ENCODE measurements at regions not wholly inside any gene's neighbourhood (a gene's known extent, or its start where the extent isn't known, plus 50 kb on each side); places are given as distances from the start of the nearest gene placed in this dataset.
"Not testable (repeated sequence)": the region's sequence is repeated elsewhere in the genome, so short reads cannot be mapped to it uniquely, and the experiment has no call there.

DNA sequence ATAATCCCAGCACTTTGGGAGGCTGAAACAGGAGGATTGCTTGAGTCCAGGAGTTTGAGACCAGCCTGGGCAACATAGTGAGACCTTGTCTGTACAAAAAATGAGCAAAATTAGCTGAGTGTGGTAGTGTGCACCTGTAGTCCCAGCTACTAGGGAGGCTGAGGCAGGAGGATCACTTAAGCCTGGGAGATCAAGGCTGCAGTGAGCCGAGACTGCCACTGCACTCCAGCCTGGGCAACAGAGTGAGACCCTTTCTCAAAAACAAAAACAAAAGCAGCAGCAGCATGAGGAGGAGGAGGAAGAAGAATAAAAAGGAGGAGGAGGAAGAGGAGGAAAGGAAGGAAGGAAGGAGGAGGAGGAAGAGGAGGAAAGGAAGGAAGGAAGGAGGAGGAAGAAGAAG is 116.5 kb upstream of the TDRD3 start:
- H3K27ac ChIP-seq (ENCODE audit: insufficient read depth, low read length); H4K5ac ChIP-seq (ENCODE audit: low read depth, low read length); CTCF ChIA-PET; BruUV-seq (replicated peaks); H2BK20ac ChIP-seq (ENCODE audit: low read depth, low read length); H3K56ac ChIP-seq (ENCODE audit: extremely low read depth, insufficient read depth, low read length); H3K9ac ChIP-seq (ENCODE audit: low read depth, low read length); DNase-seq; ATAC-seq (ENCODE audit: low read depth); POLR2A ChIA-PET (ENCODE audit: unreplicated experiment); H4K20me1 ChIP-seq (ENCODE audit: insufficient read depth, low read length); H3K27me3 ChIP-seq (ENCODE audit: control insufficient read depth, insufficient read depth, low read length); H3K4me3 ChIP-seq (ENCODE audit: insufficient read depth, low read depth, low read length); H3K79me1 ChIP-seq (ENCODE audit: low read depth in 1 of 2, low read length in 2 of 2); H3K9me1 ChIP-seq (ENCODE audit: insufficient read depth, low read length); H3K36me3 ChIP-seq (ENCODE audit: control insufficient read depth, insufficient read depth, low read length); H3K4me1 ChIP-seq (ENCODE audit: control insufficient read depth, insufficient read depth, low read length); dilution Hi-C loops (cut with HindIII; ENCODE audit: low sequenced_read_pairs, unreplicated experiment); H3K23ac ChIP-seq (ENCODE audit: low read depth, low read length); H3K4me2 ChIP-seq (ENCODE audit: low read depth, low read length); H2AK5ac ChIP-seq (ENCODE audit: low read depth, low read length); intact Hi-C loops (cut with micrococcal nuclease); H2BK5ac ChIP-seq (ENCODE audit: low read depth, low read length, poor library complexity, severe bottlenecking); H4K91ac ChIP-seq (ENCODE audit: insufficient read depth, low read depth, low read length); H3K4ac ChIP-seq (ENCODE audit: low read depth, low read length); H3K18ac ChIP-seq (ENCODE audit: low read depth, low read length); H2AFZ ChIP-seq (replicated peaks; ENCODE audit: low read length, poor library complexity); H3K14ac ChIP-seq (replicated peaks; ENCODE audit: low read depth, low read length); H4K8ac ChIP-seq (ENCODE audit: low read depth in 2 of 2, low read length in 2 of 2); H2BK15ac ChIP-seq (ENCODE audit: low read depth, low read length); H2BK120ac ChIP-seq (ENCODE audit: low read depth, low read length); H2AK9ac ChIP-seq (replicated peaks; ENCODE audit: low read depth, low read length, poor library complexity); H3K9me3 ChIP-seq (ENCODE audit: control insufficient read depth, insufficient read depth, low read length); in situ Hi-C loops (cut with MboI; ENCODE audit: low sequenced_read_pairs): not testable (repeated sequence)
- WGBS, 2 experiments (ENCODE audit: extremely low coverage in 2 of 2, insufficient read length in 1 of 2), result no CpG with 5 or more reads among the region's 1 CpG

Measured in IMR-90 (cell line).